IMR-90 (cell line): ENCODE measurements at regions not wholly inside any gene's neighbourhood (a gene's known extent, or its start where the extent isn't known, plus 50 kb on each side); places are given as distances from the start of the nearest gene placed in this dataset.

Experiments used
- CTCF ChIP-seq: conservative IDR thresholded peaks from 2 replicates; pipeline ENCODE4 v1.5.1; 2012; ENCODE audit warnings: mild to moderate bottlenecking, low read depth, low read length, improper control_type of control experiment
- RAD21 ChIP-seq: IDR thresholded peaks from 2 replicates; pipeline ENCODE4 v1.6.1; 2012; ENCODE audit warnings: low read length, improper control_type of control experiment
- SMC3 ChIP-seq: fragments of 150-350 bp; IDR thresholded peaks from 2 replicates; pipeline ENCODE4 v1.6.1; 2016; ENCODE audit warnings: low read depth, mild to moderate bottlenecking, antibody characterized with exemption, low read length, moderate library complexity

- TF ChIP-seq SMC3 (no peak), CTCF (no peak), RAD21 (no peak)
Observed at GRCh38 chr19:28046932-28047331, 1166.0 kb downstream of the UQCRFS1 start.
